ENCODE measurements at regions not wholly inside any gene's neighbourhood (a gene's known extent, or its start where the extent isn't known, plus 50 kb on each side); places are given as distances from the start of the nearest gene placed in this dataset.
"Not testable (repeated sequence)": the region's sequence is repeated elsewhere in the genome, so short reads cannot be mapped to it uniquely, and the experiment has no call there.

DNA sequence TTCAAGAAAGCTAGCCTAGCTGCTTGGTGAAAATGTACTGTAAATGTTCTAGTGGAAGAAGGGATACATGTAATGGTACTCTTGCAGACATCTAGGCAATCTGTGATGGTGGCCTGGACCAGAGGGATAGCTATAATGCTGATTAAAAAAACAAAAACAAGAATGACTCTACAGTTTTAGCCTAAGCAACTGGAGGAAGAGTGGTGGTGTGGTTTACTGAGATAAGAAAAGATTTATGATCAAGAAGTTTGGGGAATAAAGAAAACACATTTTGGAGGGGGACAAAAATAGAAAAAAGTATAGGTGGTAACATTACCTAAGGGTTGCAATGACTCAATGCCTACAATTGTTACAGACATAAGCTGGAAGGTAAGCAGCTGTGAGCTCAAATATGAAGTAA, 1080.7 kb upstream of the CELF4 start:
- no peaks in the 10 kb centered on the region for H3K9me3 ChIP-seq (ENCODE audit: control insufficient read depth, low read length)
- no peaks in the 10 kb centered on the region for H3K4me1 ChIP-seq (ENCODE audit: control insufficient read depth, insufficient read depth, low read length)
- ATAC-seq (no peak), DNase-seq (no peak)
- no peaks in the 10 kb centered on the region for H3K27me3 ChIP-seq (ENCODE audit: control insufficient read depth, insufficient read depth)
- H3K27ac ChIP-seq (ENCODE audit: low read length), result no peak overlapping the region
- H3K4me3 ChIP-seq (ENCODE audit: low read length), result no peak overlapping the region
- intact Hi-C loops (cut with DNase I), result no loop called here

DNA sequence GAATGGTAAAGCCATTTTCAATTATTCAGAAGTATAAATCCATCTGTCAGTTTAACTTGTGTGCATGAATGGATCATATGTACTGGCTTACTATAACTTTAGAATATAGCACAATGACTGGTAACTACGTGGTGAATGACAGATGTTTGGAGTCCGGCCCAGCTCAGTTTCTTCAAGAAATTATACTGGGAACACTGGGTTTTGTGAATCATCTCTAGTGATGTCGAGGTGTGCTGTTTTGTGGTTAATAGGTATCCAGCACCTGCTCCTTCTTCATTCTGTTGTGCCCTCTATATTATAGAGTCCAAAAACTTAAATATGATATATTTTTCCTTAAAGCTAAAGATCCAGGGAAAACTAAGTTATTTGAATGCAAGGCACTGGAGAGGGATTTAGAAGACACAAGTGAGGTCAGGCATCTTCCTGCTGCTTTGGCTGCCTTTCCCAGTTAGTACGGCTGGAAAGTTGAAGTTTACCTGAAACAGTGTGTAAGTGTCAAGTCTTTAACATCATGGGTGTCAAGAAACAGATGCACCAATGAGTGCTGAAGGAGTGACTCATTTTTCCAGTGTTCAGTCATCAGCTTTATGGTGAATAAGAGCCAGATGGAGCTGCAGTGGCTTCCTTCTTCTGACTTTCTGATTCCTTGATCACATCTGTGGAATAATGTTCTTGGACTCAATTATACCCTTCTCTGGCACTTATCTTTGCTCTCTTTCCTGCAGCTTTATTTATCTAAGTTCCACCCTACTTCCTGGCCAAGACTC, 1079.5 kb upstream of the CELF4 start:
- Histone ChIP-seq H3K9me3 (ENCODE audit: control insufficient read depth, low read length) (no peaks in the 10 kb centered on the region), H3K4me3 (ENCODE audit: low read length) (no peak overlapping the region), H3K27me3 (ENCODE audit: control insufficient read depth, insufficient read depth) (no peaks in the 10 kb centered on the region), H3K4me1 (ENCODE audit: control insufficient read depth, insufficient read depth, low read length) (no peaks in the 10 kb centered on the region), H3K27ac (ENCODE audit: low read length) (no peak overlapping the region)
- DNase-seq (no peak), ATAC-seq (peak in 1 of 2 donors; percentile 54)
- 79% methylated on average over 4 of the region's 4 CpGs for WGBS
- intact Hi-C loops (cut with DNase I), result no loop called here

DNA sequence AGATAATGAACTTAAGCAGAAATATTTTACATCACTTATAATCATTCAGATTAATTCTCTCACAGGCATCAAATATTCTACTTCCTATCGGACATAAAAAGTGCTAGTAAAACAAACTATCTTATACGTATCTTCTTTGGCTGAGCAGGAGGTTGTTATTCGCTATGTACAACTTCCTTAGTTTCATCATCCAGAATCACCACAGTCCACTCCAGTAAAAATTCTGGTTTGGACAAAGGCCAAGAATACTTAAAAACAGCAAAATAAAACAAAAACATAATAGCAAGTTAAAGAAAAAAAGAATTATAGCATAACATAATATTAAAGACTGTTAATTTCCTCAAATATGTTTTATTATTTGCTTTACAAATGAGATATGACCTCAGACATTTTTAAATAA, 1077.1 kb upstream of the CELF4 start:
- Histone ChIP-seq H3K4me1 (ENCODE audit: control insufficient read depth, insufficient read depth, low read length) (no peaks in the 10 kb centered on the region), H3K27ac (ENCODE audit: low read length) (no peak overlapping the region), H3K27me3 (ENCODE audit: control insufficient read depth, insufficient read depth) (no peaks in the 10 kb centered on the region), H3K4me3 (ENCODE audit: low read length) (no peak overlapping the region), H3K9me3 (ENCODE audit: control insufficient read depth, low read length) (no peaks in the 10 kb centered on the region)
- 61% methylated on average over 3 of the region's 3 CpGs for WGBS
- DNase-seq, result no peak
- intact Hi-C loops (cut with DNase I), result no loop called here
- ATAC-seq, result no peak

DNA sequence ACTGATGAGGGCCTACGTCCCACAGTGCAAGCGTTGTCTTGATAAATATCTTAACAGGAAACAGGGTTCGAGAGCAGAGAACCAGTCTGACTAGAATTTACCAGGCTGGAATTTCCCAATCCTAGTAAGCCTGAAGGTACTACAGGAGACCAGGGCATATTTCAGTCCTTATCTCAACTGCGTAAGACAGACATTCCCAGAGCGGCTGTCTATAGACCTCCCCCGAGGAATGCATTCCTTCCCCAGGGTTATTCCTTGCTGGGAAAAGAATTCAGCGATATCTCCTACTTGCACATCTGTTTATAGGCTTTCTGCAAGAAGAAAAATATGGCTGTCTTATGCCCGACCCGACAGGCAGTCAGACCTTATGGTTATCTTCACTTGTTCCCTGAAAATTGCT, 1074.1 kb upstream of the CELF4 start:
- not testable (repeated sequence) for ATAC-seq
- 82% methylated on average over 9 of the region's 9 CpGs for WGBS

DNA sequence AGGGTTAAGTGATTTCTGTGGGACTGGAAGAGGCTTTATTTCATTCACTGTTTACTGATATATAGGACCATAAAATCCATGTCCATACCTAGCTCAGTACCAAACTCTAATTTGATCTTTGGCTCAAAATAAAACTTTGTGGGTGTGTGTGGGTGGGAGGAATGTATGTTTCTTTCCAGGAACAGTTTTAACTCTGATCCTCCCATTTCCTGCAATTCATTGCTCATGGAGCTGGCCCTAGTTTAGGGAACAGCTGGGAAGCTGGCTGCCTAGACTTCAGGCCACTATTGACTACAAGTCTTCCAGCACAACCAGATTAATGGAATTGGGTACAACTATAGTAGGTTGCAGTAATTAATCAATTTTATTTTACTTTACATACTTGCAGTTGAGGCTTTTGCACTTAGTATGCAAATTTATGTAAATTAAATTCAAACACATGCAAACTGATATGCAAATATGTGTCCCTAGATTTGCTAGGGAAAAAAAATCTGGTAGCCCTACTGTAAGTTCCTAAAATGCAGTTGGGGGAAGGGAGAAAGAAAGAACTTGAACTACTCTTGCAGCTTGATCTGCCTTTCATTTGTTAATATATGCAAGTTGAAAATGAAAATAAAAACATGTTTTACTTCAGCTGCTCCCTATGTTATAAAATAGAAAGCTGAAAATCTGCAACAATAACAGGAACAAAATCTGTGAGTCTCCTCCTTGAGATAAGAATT, 1070.3 kb upstream of the CELF4 start:
- ATAC-seq, result peak in 1 of 2 donors; percentile 83
- no peak overlapping the region for H3K27ac ChIP-seq (ENCODE audit: low read length)
- H3K9me3 ChIP-seq (ENCODE audit: control insufficient read depth, low read length), result no peaks in the 10 kb centered on the region
- H3K4me3 ChIP-seq (ENCODE audit: low read length), result no peak overlapping the region
- no peak for DNase-seq
- no peaks in the 10 kb centered on the region for H3K27me3 ChIP-seq (ENCODE audit: control insufficient read depth, insufficient read depth)
- H3K4me1 ChIP-seq (ENCODE audit: control insufficient read depth, insufficient read depth, low read length), result no peaks in the 10 kb centered on the region
- intact Hi-C loops (cut with DNase I), result no loop called here

More for the DNA sequence above, 1074.1 kb upstream of the CELF4 start:
- intact Hi-C loops (cut with DNase I); H3K9me3 ChIP-seq (ENCODE audit: control insufficient read depth, low read length); DNase-seq; H3K27me3 ChIP-seq (ENCODE audit: control insufficient read depth, insufficient read depth); H3K27ac ChIP-seq (ENCODE audit: low read length); H3K4me3 ChIP-seq (ENCODE audit: low read length); H3K4me1 ChIP-seq (ENCODE audit: control insufficient read depth, insufficient read depth, low read length): not testable (repeated sequence)

DNA sequence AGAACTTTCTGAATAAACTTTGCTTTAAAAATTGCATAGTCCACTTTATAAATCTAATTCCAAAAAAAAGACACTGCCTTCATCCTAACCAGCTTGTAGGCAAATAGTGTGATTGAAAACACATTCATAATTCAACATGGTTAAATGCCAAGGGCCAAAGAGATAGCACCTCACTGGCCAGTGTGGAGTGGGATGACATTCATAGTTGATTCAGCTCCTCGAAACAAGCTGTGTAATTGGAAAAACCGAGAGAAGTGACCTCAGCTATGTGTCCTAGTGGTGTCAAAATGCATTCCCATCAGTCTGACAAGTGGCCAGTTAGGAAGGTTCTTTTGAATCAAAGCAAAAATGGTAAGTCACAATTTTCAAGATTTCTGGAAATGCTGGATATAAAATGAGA, 1068.5 kb upstream of the CELF4 start:
- H3K27ac ChIP-seq (ENCODE audit: low read length), result no peak overlapping the region
- H3K4me3 ChIP-seq (ENCODE audit: low read length), result no peak overlapping the region
- WGBS, result 28% methylated on average over 2 of the region's 2 CpGs
- ATAC-seq (no peak), DNase-seq (no peak)
- no peaks in the 10 kb centered on the region for H3K4me1 ChIP-seq (ENCODE audit: control insufficient read depth, insufficient read depth, low read length)
- intact Hi-C loops (cut with DNase I), result no loop called here
- no peaks in the 10 kb centered on the region for H3K27me3 ChIP-seq (ENCODE audit: control insufficient read depth, insufficient read depth)
- H3K9me3 ChIP-seq (ENCODE audit: control insufficient read depth, low read length), result no peaks in the 10 kb centered on the region

DNA sequence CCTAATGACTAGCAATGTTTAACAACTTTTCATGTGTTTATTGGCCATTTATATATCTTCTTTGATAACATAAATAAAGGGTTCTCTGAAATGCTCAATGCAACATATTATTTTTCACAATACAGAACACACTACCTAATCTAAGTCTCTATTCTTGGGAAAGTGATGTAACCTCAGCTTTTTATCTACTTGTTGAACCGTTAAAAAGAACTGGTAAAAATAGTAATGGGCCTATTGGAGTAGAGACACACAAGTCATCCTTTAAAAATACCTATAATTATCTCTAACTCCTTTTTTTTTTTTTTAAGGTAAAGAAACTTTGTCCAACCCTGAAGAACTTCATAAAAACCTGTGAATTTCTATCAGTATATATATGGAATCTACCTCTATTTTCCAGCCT, 1067.7 kb upstream of the CELF4 start:
- Histone ChIP-seq H3K9me3 (ENCODE audit: control insufficient read depth, low read length) (no peaks in the 10 kb centered on the region), H3K4me1 (ENCODE audit: control insufficient read depth, insufficient read depth, low read length) (no peaks in the 10 kb centered on the region), H3K27me3 (ENCODE audit: control insufficient read depth, insufficient read depth) (no peaks in the 10 kb centered on the region), H3K4me3 (ENCODE audit: low read length) (no peak overlapping the region), H3K27ac (ENCODE audit: low read length) (no peak overlapping the region)
- WGBS, result 26% methylated on average over 1 of the region's 1 CpG
- DNase-seq (no peak), ATAC-seq (no peak)
- intact Hi-C loops (cut with DNase I), result no loop called here

DNA sequence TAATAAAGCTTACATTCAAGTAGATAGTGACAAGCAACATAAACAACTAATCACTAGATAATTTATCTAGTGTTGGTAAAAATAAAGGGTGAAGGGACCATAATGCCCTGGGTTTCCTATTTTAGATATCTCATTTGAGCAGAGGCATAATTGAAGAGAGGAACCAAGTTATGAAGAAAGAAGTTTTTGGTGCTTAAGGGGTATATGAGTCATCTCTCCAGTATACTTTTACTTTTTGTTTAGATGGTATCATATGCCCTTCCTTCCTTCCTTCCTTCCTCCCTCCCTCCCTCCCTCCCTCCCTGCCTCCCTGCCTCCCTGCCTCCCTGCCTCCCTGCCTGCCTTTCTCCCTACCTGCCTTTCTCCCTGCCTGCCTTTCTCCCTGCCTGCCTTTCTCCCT, 1053.5 kb upstream of the CELF4 start:
- no peak overlapping the region for H3K27ac ChIP-seq (ENCODE audit: low read length)
- H3K9me3 ChIP-seq (ENCODE audit: control insufficient read depth, low read length), result no peaks in the 10 kb centered on the region
- no peaks in the 10 kb centered on the region for H3K4me1 ChIP-seq (ENCODE audit: control insufficient read depth, insufficient read depth, low read length)
- H3K4me3 ChIP-seq (ENCODE audit: low read length), result no peak overlapping the region
- no peaks in the 10 kb centered on the region for H3K27me3 ChIP-seq (ENCODE audit: control insufficient read depth, insufficient read depth)
- no peak for DNase-seq
- intact Hi-C loops (cut with DNase I), result no loop called here
- ATAC-seq, result no peak

DNA sequence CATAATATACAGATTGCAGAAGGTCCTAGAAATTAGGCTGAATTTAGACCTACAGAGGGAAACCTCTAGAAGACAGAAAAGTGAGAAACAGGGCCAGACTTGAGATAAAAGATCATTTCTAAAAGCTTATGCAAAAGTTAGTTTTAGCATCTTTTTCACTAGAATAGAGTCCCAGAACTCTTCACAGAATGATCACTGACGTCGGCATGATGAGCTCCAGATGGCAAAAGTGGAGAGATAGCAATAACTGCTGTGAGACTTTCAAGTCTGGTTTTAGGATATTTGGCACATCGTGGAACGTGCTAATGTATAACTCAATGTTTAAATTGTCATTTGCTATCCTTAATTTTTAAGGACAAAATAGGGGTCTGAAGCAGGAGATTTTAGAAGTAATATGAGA, 1050.7 kb upstream of the CELF4 start:
- Histone ChIP-seq H3K27ac (ENCODE audit: low read length) (no peak overlapping the region), H3K9me3 (ENCODE audit: control insufficient read depth, low read length) (no peaks in the 10 kb centered on the region), H3K4me1 (ENCODE audit: control insufficient read depth, insufficient read depth, low read length) (no peaks in the 10 kb centered on the region), H3K27me3 (ENCODE audit: control insufficient read depth, insufficient read depth) (no peaks in the 10 kb centered on the region), H3K4me3 (ENCODE audit: low read length) (no peak overlapping the region)
- 62% methylated on average over 4 of the region's 4 CpGs for WGBS
- ATAC-seq, result no peak
- intact Hi-C loops (cut with DNase I), result no loop called here
- DNase-seq, result no peak

DNA sequence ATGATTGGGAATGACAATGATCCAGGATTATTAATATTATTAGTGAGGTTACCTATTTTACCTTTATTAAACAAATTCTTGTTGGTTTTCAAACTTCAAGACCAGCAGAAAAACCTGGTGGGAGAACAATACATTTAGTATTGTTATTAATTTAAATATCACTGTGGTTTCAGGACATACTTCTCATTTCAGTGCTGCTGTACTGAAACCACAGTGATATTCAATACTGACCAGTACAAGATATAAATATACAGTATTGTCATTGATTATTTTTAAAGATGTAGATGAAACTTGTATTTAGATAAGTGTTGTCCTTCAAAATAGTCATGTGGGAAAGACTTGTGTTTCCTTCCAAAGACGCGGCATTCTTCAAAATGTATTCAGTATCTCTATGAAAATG, 1047.3 kb upstream of the CELF4 start:
- H3K4me3 ChIP-seq (ENCODE audit: low read length), result no peak overlapping the region
- no peaks in the 10 kb centered on the region for H3K27me3 ChIP-seq (ENCODE audit: control insufficient read depth, insufficient read depth)
- 93% methylated on average over 2 of the region's 2 CpGs for WGBS
- DNase-seq (no peak), ATAC-seq (no peak)
- H3K9me3 ChIP-seq (ENCODE audit: control insufficient read depth, low read length), result no peaks in the 10 kb centered on the region
- H3K4me1 ChIP-seq (ENCODE audit: control insufficient read depth, insufficient read depth, low read length), result no peaks in the 10 kb centered on the region
- no peak overlapping the region for H3K27ac ChIP-seq (ENCODE audit: low read length)
- intact Hi-C loops (cut with DNase I), result no loop called here

DNA sequence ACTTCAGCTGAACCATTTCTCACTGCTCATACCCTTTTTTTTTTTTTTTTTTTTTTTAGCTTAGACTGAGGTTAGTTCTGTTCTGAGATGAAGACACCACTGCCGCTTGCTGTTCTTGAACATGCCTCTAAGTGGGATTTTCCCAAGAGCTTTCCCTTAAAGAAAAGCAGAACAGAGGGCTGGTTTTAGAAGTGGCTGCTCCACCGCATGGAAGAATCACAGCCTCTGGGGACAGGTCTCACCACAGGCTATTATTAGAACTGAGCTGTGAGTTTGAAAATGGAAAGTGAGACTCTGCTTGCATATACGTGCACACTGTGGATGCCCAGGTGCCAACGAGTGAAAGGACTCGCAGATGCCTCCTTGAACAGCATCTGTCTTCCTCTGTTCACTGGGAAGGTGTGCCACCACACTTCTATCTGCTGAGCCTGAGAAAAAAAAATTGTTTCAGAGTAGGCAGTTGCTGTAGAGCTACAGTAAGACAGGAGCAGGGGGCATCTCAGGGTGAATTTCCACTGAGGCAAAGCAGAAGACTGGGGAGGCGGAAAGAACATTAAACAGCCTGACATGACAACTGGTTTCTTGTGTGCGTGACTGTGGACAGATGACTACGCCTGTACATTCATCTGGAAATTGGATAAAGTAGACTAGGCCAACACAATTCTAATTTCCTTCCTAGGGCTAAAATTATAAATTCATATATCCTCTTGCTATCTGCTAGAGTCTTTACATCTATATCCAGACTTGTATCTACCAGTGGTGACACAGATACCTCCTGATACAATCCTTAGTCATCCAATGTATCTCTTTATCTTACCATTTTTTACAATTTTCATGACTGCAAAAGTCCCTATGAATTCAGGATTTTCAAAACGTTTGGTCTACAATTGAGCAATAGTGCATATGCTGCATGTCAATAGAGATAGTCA, 1045.7 kb upstream of the CELF4 start:
- peak overlapping the region; percentile 80 for H3K27ac ChIP-seq (ENCODE audit: low read length)
- intact Hi-C loops (cut with DNase I), result no loop called here

More for the DNA sequence above, 1045.7 kb upstream of the CELF4 start:
- Histone ChIP-seq H3K4me1 (ENCODE audit: control insufficient read depth, insufficient read depth, low read length) (no peaks in the 10 kb centered on the region), H3K4me3 (ENCODE audit: low read length) (no peak overlapping the region), H3K9me3 (ENCODE audit: control insufficient read depth, low read length) (no peaks in the 10 kb centered on the region), H3K27me3 (ENCODE audit: control insufficient read depth, insufficient read depth) (no peaks in the 10 kb centered on the region)
- DNase-seq (peak in 1 of 3 donors; percentile 35), ATAC-seq (peak; percentile 72 to 80)
- 55% methylated on average over 9 of the region's 9 CpGs for WGBS
